COLO668 (cell line): ENCODE measurements at regions not wholly inside any gene's neighbourhood (a gene's known extent, or its start where the extent isn't known, plus 50 kb on each side); places are given as distances from the start of the nearest gene placed in this dataset.

ENCODE experiments used
- DNase-seq: peaks from one replicate; lab custom pipeline; 2025; ENCODE audit not compliant: unreplicated experiment; lab: John Stamatoyannopoulos, UW

DNA sequence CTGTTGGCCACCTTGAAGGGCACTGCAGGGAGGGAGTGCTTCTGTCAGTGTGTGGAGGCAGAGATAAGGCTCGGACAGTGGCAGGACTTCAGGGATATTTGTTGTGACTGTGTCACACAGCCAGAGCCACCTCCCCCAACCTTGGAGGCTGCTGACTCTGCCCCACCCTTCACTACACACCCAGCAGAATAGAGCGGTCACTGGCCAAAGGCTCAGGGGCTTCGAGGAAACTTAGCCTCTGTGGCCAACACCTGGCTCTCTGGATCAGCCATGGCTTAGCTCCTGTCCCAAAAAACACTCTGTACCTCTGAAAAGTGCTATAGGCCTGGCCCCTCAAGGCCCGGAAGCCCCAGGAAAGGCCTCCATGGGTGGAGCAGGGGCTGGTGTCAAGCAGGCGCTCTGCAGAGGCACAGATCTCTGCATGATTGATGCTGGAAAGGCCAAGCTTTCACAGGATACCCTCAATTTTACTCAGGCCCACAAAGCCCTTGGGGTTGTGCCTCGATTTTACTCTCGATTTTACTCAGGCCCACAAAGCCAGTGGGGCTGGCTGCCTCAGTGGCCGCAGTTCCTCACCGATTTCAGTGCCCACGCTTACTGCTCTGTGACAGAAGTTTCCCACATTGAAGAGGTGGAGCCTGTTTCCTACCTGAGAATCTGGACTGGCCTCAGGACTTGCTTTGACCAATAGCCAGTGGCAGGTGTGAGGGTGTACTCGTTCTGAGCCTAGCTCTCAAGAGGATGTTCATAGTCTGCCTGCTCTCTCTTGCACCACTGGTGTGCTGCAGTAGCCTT, 113.2 kb upstream of the GPR26 start:
- DNase-seq: no peak

DNA sequence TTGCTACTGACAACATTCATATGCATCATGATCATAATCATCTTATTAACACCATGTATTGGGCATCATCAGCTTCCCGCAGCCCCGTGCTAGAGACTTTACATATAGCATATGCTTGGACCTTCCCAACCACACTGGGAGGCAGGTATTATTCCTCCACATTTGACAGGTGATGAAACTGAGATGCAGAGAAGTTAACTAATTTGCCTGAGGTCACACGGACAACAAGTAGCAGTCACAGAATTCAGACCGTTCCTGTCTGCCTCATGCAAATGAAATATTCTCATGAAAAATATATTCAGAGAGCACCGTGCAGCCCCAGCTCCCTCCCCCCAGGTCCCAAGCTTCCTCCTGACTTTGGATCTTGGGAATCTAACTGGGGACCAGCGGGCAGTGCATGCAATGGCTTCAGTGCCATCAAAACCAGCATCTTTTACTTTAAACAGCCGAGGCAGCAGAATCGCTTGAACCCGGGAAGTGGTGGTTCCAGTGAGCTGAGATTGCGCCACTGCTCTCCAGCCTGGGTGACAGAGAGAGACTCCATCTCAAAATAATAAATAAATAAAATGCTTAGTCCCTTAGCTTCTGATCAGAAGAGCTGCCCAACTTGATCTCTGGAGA, 112.2 kb upstream of the GPR26 start:
- no peak for DNase-seq

DNA sequence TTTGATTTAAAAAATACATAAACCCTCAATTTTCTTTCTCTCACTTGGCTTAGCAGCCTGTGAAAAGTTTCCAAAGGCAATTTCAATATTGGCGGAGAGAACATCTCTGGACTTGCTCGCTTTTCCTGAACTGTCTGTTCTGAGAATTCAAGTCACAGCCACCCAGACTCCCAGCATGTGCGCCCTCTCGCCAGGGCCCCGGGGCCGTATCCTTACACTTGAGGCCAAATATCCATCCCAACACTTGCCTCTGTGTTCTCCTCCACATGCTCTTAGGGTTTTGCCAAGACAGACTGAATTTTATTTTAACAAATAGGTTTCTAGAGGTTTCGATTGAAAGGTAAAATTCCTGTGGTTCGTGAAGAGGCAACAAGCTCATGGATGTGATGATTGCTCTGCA, 111.5 kb upstream of the GPR26 start:
- DNase-seq: no peak

DNA sequence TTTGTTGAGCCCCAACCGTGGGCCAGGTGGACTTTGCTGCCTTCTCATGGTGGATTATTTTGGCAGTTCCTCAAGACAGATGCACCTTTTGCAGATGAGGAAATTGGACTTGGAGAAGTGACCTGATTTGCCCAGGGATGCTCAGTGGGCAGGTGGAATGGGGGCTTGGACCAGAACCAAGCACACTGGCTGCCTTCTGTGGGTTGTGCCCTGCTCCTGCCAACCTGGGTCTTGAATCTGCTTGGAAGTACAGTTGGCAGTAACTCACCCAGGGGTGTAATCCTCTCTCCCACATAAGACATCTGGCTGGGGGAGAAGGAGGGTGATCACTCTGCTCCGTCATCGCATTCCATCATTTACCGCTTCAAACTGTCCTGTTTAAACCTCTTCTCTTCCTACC, 110.5 kb upstream of the GPR26 start:
- no peak for DNase-seq

DNA sequence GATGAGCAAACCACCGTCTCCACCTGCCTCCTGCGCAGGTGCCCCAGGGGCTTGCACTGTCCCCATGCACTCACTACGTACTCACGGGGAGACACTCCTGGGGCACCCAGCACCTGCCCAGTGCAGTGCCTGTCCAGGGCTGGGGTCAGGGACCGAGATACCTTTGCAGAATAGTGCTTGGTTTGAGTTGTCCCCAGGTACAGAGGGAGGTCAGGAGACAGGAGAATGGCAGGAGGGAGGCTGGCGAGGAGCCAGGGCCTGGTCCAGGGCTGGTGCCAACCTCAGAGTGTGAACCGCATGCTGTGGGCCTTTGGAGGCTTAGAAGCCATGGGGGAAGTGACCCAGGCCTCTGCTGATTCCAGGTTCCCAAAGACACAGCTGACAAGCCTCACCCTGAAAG, 110.1 kb upstream of the GPR26 start:
- DNase-seq: no peak

DNA sequence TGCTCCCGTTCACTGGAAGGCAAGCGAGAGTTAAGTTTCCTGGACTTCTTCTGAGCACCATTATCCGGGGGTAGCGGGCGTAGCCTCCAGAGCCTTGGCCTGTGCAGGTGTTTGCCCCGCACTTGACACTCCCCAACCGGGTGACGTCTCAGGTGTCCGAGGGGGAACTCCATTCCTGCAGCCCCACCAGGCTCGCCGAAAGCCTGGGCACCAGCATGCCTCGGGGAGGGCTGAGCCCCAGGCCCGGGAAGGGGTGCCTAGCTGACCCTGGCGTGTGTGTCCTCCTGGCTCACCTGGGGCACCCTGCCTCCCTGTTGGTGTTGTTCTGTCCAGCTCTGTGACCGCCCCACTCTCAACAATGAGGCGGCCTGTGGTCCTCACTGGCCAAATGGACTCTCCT, 109.4 kb upstream of the GPR26 start:
- no peak for DNase-seq

- DNase-seq: no peak
Observed at GRCh38 chr10:123557366-123558108, 108.6 kb upstream of the GPR26 start.

GRCh38 chr10:123558651-123559050, 107.5 kb upstream of the GPR26 start:
- no peak for DNase-seq

DNA sequence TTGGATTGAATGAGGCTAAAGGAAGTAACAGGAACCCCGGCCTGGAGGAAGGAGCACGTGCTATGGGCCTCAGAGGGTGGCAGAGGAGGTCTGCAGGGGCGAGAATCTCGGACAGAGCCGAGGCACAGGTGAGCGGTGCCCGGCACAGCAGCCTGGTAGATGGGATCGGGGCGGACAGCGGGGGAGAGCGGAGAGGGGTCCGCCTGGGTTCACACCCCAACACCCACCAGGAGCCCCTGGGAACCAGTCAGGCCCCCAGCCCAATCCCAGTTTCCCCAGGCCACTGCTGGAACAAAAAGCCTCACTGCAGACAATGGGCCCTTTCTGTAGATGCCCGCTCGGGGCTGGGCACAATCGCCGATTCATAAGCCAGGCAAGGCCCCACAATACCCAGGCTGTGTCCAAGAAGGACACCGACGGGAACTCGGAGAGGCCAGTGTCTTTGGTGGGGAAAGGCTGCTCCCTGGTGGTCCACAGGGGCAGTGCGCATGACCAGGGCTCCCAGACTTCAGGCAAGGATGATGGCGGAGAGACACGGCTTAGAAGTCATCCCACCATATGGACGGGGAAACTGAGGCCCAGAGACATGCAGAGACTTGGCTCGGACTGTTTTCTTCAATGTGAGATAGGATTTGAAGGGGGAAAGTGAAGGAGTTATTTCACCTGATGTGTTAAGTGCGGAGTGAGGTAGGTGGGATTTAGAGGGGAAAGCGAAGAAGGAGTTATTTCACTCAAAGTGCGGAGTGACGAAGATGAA, 106.9 kb upstream of the GPR26 start:
- DNase-seq: peak; percentile 29

GRCh38 chr10:123559823-123560092, 106.4 kb upstream of the GPR26 start:
- DNase-seq: no peak

DNA sequence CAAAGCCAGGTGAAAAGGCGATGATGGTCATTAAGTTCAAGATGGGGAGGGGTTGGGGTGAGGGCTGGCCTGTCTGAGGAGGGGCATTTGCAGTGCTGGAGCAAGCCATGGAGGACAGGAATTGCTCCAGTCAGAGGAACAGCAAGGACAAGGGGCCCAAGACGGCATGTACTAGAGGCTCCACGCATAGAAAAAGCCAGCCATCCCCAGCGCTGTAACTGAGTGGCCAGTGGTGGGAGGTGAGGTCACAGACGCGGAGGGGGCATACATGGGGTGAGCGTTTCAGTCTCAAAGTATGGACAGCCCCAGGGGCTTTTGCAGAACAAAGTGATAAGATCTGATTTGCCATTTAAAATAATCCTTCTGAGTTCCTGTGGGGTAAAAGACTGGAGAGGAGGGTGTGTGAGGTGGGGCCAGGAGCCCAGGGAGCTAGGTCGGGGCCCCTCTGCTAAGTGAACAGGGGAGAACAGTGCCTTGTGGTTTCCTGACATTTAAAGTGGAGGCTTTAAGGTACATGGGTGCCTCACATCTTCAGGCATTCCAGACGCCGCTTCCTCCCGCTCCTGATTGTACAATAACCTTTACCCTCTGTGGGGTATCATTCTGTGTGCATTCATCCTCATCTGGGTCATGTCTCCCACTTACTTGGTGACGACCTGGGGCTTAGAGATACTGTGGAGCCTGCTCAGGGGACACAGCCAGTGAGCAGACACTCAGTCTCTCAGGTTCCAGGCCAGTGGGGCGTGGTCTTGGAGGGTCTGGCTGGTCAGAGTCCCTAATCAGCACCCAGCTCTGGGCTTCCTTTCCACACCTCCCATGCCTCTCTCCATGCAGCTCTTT, 105.6 kb upstream of the GPR26 start:
- no peak for DNase-seq

GRCh38 chr10:123561141-123561440, 105.1 kb upstream of the GPR26 start:
- no peak for DNase-seq

GRCh38 chr10:123562387-123562786, 103.8 kb upstream of the GPR26 start:
- DNase-seq: no peak

DNA sequence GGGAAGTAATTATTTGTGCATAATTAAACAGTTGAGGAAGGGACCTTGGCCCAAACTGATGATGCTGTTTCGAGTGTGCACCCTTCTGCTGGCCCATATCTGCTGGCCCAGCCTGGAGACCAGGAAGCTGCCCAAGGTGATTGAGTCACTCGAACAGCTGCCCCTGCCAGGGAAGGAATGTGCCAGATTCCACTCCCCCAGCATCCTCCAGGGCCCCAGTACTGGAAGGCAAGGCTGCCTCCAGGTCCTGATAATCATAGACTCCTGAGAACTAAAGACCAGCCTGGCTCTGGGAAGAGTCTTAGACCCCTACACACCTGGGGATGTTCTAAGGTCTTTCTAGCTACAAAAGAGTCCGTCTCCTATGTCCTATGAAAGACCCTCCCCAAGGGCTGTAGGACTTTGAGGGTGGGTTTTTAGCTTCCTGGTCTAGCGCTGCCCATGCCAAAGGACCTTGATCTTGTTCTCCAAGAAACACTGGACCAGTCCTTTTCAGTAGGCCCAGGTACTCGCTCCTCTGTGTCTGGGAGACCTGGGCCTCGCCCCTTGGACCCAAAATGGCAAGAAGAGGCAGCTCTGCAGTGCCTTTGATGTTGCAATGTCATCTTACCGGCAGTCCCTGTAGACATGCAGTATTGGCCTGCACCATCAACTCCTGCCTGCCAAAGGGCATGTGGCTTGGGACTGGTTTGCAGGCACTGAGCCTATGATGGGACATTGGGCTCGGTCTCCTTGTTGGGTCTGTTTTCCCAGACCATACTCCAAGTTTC, 103.2 kb upstream of the GPR26 start:
- no peak for DNase-seq

GRCh38 chr10:123563581-123563855, 102.6 kb upstream of the GPR26 start:
- DNase-seq: no peak

DNA sequence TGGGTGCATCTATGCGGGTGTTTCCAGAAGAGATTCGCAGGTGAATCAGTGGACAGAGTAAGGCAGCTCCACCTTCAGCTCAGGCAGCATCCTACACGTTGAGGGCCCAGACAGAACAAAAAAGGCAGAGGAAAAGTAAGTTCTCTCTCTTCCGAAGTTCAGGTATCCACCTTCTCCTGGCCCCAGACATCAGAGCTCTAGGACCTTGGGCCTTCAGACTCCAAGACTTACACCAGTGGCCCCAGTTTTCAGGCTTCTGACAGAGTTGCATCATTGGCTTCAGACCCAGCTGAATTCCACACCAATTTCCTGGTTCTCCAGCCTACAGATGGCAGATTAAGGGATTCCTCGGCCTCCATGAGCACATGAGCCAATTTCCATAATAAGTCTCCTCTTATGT, 102.2 kb upstream of the GPR26 start:
- no peak for DNase-seq

GRCh38 chr10:123564631-123565030, 101.5 kb upstream of the GPR26 start:
- no peak for DNase-seq

DNA sequence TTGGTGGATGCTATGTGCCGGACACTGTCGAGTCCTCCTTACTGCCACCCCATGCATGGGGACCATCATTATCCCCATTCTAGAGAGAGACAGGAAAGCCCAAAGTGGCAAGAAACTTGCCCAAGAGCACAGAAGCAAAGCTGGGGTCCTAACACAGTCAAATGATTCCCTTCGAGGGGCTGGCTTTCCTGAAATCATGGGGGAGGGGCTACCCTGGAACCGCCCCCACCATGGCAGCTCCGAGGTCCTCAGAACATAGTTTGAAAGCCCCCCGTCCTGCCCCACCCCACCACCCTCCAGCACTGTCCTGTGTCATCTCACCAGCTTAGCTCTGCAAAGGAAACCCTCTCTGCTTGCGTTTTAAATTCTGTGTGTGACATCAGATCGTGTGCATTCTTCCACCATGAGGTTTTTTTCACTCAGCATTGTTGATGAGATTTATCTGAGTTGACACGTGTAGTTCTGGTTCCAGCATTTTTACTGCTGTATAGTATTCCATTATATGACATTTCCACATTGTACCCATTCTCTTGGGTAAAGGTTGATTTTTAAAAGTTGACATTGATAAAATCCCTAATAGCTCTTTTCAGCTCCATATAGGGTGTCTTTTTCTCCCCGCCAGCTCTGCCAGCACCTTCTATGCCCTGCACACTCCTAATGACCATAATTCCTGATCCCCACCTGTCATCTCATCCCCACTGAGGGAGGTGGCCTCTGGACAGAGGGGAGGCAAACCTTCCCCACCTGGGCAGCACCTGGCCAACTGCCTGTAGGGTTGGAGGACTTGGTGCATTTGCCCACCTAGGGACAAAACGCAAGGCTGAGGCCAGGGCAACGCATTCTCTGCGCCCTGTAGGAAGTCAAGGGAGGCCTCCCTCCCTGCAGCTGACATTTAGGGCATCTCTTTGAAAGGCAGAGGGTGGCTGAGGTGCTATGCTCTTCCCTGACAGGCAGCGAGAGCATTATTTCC, 100.2 kb upstream of the GPR26 start:
- no peak for DNase-seq

DNA sequence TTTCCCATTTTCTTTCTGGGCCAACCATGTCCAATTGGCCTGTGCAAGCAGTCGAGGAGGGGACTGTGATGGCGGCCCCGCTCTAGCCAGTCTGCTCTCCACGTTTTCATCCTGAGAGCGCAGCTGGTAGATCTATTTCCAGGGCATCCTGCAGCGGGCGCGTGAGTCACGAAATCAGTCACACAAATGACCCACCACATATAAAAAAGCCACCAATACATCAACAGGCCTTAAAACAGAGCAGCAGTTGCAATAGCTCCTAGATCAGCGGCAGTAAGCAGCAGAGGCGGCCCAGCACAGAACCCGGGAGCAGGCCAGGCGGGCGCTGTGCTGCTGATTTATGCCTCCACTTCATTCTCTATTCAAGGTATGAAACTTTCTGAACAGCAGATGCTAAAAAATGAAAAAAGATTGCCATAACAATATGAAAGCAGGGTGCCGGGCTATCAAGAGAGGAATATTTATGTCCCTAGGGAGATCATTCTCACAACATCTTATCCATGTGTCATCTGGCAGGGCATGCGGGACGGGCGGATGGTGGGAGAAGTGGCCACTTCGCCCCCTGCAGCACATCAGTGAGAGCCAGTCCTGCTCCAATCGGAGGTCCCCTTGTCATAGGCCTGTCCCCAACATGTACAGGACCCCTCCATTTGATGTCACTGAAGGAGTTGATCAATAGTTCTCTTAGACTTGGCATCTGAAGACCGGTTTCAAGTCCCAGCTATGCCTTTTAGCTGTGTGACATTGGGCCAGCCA, 98.0 kb upstream of the GPR26 start:
- no peak for DNase-seq
